ENCODE measurements at regions not wholly inside any gene's neighbourhood (a gene's known extent, or its start where the extent isn't known, plus 50 kb on each side); places are given as distances from the start of the nearest gene placed in this dataset.

DNA sequence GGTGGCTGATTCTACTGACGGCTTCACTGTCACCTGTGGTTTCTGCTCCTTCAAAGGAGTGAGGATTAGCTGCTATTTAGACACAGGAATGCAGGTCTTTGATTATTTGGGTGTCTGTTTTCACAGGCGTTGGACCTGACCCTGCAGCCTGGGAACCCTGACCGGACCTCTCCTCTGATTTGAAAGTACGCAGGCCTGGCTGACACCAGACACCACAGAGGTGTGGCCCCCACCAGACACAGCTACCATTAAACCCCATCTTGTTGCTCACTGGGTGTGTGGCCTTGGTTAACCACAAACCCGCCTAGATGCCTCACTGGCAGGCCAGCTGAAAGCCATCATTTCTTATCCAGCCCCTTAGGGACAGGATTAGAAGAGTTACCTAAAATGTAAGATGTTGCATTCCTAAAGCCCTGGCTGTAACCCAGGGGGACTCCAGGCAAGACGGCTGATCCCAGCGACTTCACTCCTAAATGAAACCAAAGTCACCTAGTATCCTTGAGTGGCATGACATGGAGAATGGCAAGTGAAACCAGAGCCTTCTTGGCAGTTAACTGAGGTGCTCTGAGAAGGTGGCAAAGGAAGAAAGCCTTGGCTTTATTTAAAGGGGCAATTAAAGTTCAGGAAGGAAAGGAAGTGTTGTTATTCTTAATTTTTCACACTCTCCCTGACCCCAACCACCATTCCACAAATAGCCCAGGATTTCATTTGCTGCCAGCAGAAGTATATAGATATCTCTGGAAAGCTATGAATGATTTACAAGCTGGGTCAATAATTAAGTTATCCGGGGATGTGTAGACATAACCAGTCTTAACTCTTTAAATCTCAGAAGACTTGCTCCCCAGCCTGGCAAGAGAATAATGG, 169.9 kb downstream of the QRSL1 start (continued):
- no peak for TF ChIP-seq ZNF462 (CRISPR knock-in tag; IDR thresholded peaks at IDR 0.05)
- TF ChIP-seq STAT1 (IDR thresholded peaks at IDR 0.05; ENCODE audit: unreplicated experiment) = no peak
- no peak for TF ChIP-seq ZNF114 (CRISPR knock-in tag; IDR thresholded peaks at IDR 0.05)

DNA sequence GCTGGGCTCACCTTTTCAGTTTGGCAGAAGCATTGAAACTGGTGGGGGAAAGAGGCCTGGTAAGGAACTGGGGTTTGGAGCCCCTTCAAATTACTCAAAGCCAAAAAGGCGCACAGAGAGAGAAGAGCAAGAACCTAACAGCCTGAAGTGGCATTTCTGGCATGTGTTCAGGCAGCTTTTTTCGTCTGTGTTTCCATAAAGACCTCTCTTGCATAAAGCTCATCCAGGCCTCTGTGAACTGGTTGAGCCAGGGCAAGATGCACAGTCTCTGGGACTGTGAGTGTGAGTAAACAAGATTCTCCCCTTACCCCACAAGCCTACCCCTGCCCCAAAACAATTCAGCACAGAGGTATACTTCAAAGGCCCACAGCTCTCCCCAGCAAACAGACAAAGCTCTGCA, 167.8 kb downstream of the QRSL1 start:
- Histone ChIP-seq H3K79me2 (replicated peaks; ENCODE audit: insufficient read depth) (no peaks in the 10 kb centered on the region), H3K9me2 (ENCODE audit: insufficient read depth) (peaks cover 7% of the 10 kb centered on the region; the same call in 1 of the 2 replicates), H3K4me1 (ENCODE audit: insufficient read depth) (peaks cover 11% of the 10 kb centered on the region), H3K36me3 (ENCODE audit: insufficient read depth) (no peaks in the 10 kb centered on the region), H2AFZ (peak overlapping the region; percentile 69; the same call in 1 of the 2 replicates), H3K27me3 (ENCODE audit: insufficient read depth) (no peaks in the 10 kb centered on the region), H3K4me3 (no peak overlapping the region), H3K27ac (ENCODE audit: low read depth) (no peak overlapping the region), H3K4me2 (no peak overlapping the region), H3F3A (replicated peaks; ENCODE audit: low read depth) (no peaks in the 10 kb centered on the region), H4K20me1 (replicated peaks; ENCODE audit: insufficient read depth) (no peaks in the 10 kb centered on the region)
- Mint-ChIP-seq H3K27ac (no peak overlapping the region), H3K36me3 (ENCODE audit: low read depth) (peaks cover 4% of the 10 kb centered on the region; the same call in 1 of the 3 replicates), H3K4me1 (peaks cover 35% of the 10 kb centered on the region), H3K9me3 (no peaks in the 10 kb centered on the region; the same call in 2 of the 3 replicates), H3K4me3 (no peak overlapping the region), H3K27me3 (ENCODE audit: insufficient read depth, low read depth, poor library complexity) (peaks cover 4% of the 10 kb centered on the region)
- no peak for DNase-seq (ENCODE audit: low spot score)
- ATAC-seq = no peak
- no peak for TF ChIP-seq CTCF (conservative IDR thresholded peaks at IDR 0.05; ENCODE audit: low read depth in 2 of 2)
- no peak for TF ChIP-seq EZH2 (IDR thresholded peaks at IDR 0.05; ENCODE audit: low read depth, unreplicated experiment)
- TF ChIP-seq ZNF462 (CRISPR knock-in tag; IDR thresholded peaks at IDR 0.05) = no peak
- TF ChIP-seq NANOG (IDR thresholded peaks at IDR 0.05; ENCODE audit: borderline replicate concordance) = no peak
- TF ChIP-seq ZNF114 (CRISPR knock-in tag; IDR thresholded peaks at IDR 0.05) = no peak

All from GM23338 (cell line).